H9 (cell line): ENCODE measurements at regions not wholly inside any gene's neighbourhood (a gene's known extent, or its start where the extent isn't known, plus 50 kb on each side); places are given as distances from the start of the nearest gene placed in this dataset.

Source experiments
- DNase-seq: peaks from one replicate; pipeline ENCODE4 v3.0.0-alpha.2; 2017
- H2AFZ ChIP-seq: one replicate; pipeline ENCODE4 v1.6.1; 2013; ENCODE audit warnings: mild to moderate bottlenecking, low read length, control low read depth, moderate library complexity
- H2AK5ac ChIP-seq: 2 replicates; pipeline ENCODE4 v1.6.1; 2013; ENCODE audit warnings: low read length, control low read depth, mixed read lengths; ENCODE audit not compliant: insufficient read length
- H2BK120ac ChIP-seq: one replicate; pipeline ENCODE4 v1.6.1; 2013; ENCODE audit warnings: low read depth, mild to moderate bottlenecking, low read length, control low read depth, inconsistent platforms; ENCODE audit not compliant: poor library complexity, severe bottlenecking
- H2BK12ac ChIP-seq: 2 replicates; pipeline ENCODE4 v1.6.1; 2013; ENCODE audit warnings: low read length, control low read depth, mixed read lengths, low read depth; ENCODE audit not compliant: insufficient read length
- H2BK15ac ChIP-seq: 2 replicates; pipeline ENCODE4 v1.6.1; 2013; ENCODE audit warnings: low read depth, low read length, control low read depth
- H2BK20ac ChIP-seq: one replicate; pipeline ENCODE4 v1.6.1; 2013; ENCODE audit warnings: low read depth, mild to moderate bottlenecking, low read length, control low read depth, inconsistent platforms; ENCODE audit not compliant: poor library complexity, severe bottlenecking
- H2BK5ac ChIP-seq: 2 replicates; pipeline ENCODE4 v1.6.1; 2013; ENCODE audit warnings: low read length, control low read depth, mixed read lengths; ENCODE audit not compliant: insufficient read length
- H3K14ac ChIP-seq: 2 replicates; pipeline ENCODE4 v1.6.1; 2013; ENCODE audit warnings: low read length, control low read depth; ENCODE audit not compliant: insufficient read depth
- H3K18ac ChIP-seq: 2 replicates; pipeline ENCODE4 v1.6.1; 2013; ENCODE audit warnings: low read depth, mild to moderate bottlenecking, mixed read lengths, low read length, control low read depth; ENCODE audit not compliant: insufficient read length
- H3K23ac ChIP-seq: 2 replicates; pipeline ENCODE4 v1.6.1; 2013; ENCODE audit warnings: low read length, control low read depth, mixed read lengths, low read depth; ENCODE audit not compliant: insufficient read length
- H3K23me2 ChIP-seq: 2 replicates; pipeline ENCODE4 v1.6.1; 2013; ENCODE audit warnings: low read depth, mild to moderate bottlenecking, mixed read lengths, low read length, control low read depth; ENCODE audit not compliant: insufficient read length, poor library complexity, severe bottlenecking
- H3K27ac ChIP-seq: 2 replicates; pipeline ENCODE4 v1.5.1; 2013; ENCODE audit warnings: low read length, control low read depth, mixed read lengths, low read depth; ENCODE audit not compliant: insufficient read length
- H3K27me3 ChIP-seq: 2 replicates; pipeline ENCODE4 v1.6.1; 2013; ENCODE audit warnings: low read length, control low read depth, inconsistent platforms; ENCODE audit not compliant: insufficient read depth
- H3K4ac ChIP-seq: 2 replicates; pipeline ENCODE4 v1.6.1; 2013; ENCODE audit warnings: low read depth, mild to moderate bottlenecking, control low read depth, inconsistent platforms, low read length, moderate library complexity
- H3K4me1 ChIP-seq: 2 replicates; pipeline ENCODE4 v1.6.1; 2013; ENCODE audit warnings: low read length, control low read depth, inconsistent platforms; ENCODE audit not compliant: insufficient read depth
- H3K4me2 ChIP-seq: 2 replicates; pipeline ENCODE4 v1.6.1; 2013; ENCODE audit warnings: low read length, control low read depth, mixed read lengths; ENCODE audit not compliant: insufficient read length, insufficient read depth
- H3K56ac ChIP-seq: 2 replicates; pipeline ENCODE4 v1.6.1; 2013; ENCODE audit warnings: low read depth, mild to moderate bottlenecking, mixed read lengths, low read length, control low read depth; ENCODE audit not compliant: insufficient read length
- H3K79me1 ChIP-seq: 2 replicates; pipeline ENCODE4 v1.6.1; 2013; ENCODE audit warnings: low read depth, mild to moderate bottlenecking, moderate library complexity, low read length, control low read depth, inconsistent platforms; ENCODE audit not compliant: insufficient read depth, poor library complexity, severe bottlenecking
- H3K79me2 ChIP-seq: 2 replicates; pipeline ENCODE4 v1.6.1; 2013; ENCODE audit warnings: low read length, control low read depth, inconsistent platforms; ENCODE audit not compliant: insufficient read depth
- H3K9ac ChIP-seq: 2 replicates; pipeline ENCODE4 v1.6.1; 2013; ENCODE audit warnings: low read length, control low read depth, mixed read lengths; ENCODE audit not compliant: insufficient read length; ENCODE audit errors: extremely low read depth
- H3K9me3 ChIP-seq: one replicate; pipeline ENCODE4 v1.6.1; 2013; ENCODE audit warnings: low read depth, low read length, inconsistent platforms; ENCODE audit not compliant: control insufficient read depth
- H3T11ph ChIP-seq: one replicate; pipeline ENCODE4 v1.6.1; 2013; ENCODE audit warnings: mild to moderate bottlenecking, low read length, control low read depth, inconsistent platforms
- H4K20me1 ChIP-seq: one replicate; pipeline ENCODE4 v1.6.1; 2013; ENCODE audit not compliant: control insufficient read depth, insufficient read length, insufficient read depth
- H4K5ac ChIP-seq: 2 replicates; pipeline ENCODE4 v1.6.1; 2013; ENCODE audit warnings: low read depth, mild to moderate bottlenecking, mixed read lengths, low read length, control low read depth; ENCODE audit not compliant: insufficient read length
- H4K8ac ChIP-seq: replicated peaks from 2 replicates; pipeline ENCODE4 v1.6.1; 2013; ENCODE audit warnings: low read length, control low read depth, mixed read lengths, low read depth; ENCODE audit not compliant: insufficient read length
- H4K91ac ChIP-seq: 2 replicates; pipeline ENCODE4 v1.6.1; 2013; ENCODE audit warnings: low read depth, mild to moderate bottlenecking, moderate library complexity, mixed read lengths, low read length, control low read depth; ENCODE audit not compliant: insufficient read length
- H3K27ac Mint-ChIP-seq, 3 experiments: 2 replicates in 2 of 3; 3 replicates in 1 of 3; pipeline ENCODE4 v1.8.0; 2020 to 2021; ENCODE audit warnings: mixed read lengths in 3 of 3, mild to moderate bottlenecking in 1 of 3, moderate library complexity in 1 of 3
- H3K27me3 Mint-ChIP-seq: 2 replicates; pipeline ENCODE4 v1.8.0; 2021; ENCODE audit warnings: low read depth, mild to moderate bottlenecking, moderate library complexity, mixed read lengths
- H3K36me3 Mint-ChIP-seq, 3 experiments: 2 replicates in 2 of 3; 3 replicates in 1 of 3; pipeline ENCODE4 v1.8.0; 2020 to 2021; ENCODE audit warnings: low read depth in 3 of 3, mixed read lengths in 3 of 3; ENCODE audit not compliant: insufficient read depth in 1 of 3
- H3K4me1 Mint-ChIP-seq, 2 experiments: 2 replicates each; pipeline ENCODE4 v1.8.0; 2020; ENCODE audit warnings: mixed read lengths in 2 of 2
- H3K4me3 Mint-ChIP-seq, 2 experiments: 2 replicates in 1 of 2; 3 replicates in 1 of 2; pipeline ENCODE4 v1.8.0; 2020 to 2021; ENCODE audit warnings: mild to moderate bottlenecking in 2 of 2, mixed read lengths in 2 of 2, moderate library complexity in 1 of 2
- H3K9me3 Mint-ChIP-seq, 2 experiments: 2 replicates in 1 of 2; 3 replicates in 1 of 2; pipeline ENCODE4 v1.8.0; 2020; ENCODE audit warnings: mild to moderate bottlenecking in 2 of 2, mixed read lengths in 2 of 2, moderate library complexity in 1 of 2
- WGBS: extraction: QIAGEN DNeasy Blood & Tissue Kit; methylation state at CpG from one replicate; pipeline ENCODE4 v1.1.7; 2013; ENCODE audit warnings: missing lambda C conversion rate, low lambda C conversion rate, mixed read lengths; ENCODE audit not compliant: insufficient read length; ENCODE audit errors: extremely low coverage; 5-methylcytosine and 5-hydroxymethylcytosine counted together
- TF ChIP-seq, protein P1 (sequence below): fragments of 200-600 bp; sonication (generic); conservative IDR thresholded peaks from 3 replicates; pipeline ENCODE4 v1.8.0; 2021; ENCODE audit warnings: antibody characterized with exemption, mild to moderate bottlenecking

DNA sequence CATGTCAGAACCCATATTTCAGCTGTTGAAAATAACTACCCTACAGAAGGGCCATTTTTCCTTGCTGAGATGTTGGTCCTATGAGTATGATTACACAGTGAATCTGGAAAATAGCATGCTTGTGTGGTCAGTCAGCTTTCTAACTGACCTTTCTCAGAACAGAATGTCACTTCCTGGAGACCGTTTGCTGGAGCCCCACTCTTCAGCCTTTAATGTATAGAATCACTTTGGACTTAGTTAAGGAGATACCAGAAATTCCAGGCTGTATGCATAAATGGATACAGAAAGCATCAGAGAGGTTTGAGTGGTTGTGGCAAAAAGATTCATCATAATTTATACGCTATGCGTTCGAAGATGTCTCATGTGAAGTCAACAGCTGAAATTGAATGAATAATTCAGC is 488.1 kb downstream of the EBF1 start:
- H2AK5ac ChIP-seq, result no peak overlapping the region
- DNase-seq, result no peak
- no peak overlapping the region for H2BK20ac ChIP-seq
- H3K79me2 ChIP-seq, result no peaks in the 10 kb centered on the region
- no peak overlapping the region for H4K91ac ChIP-seq
- no peak overlapping the region for H3K9ac ChIP-seq
- no peak overlapping the region for H3K56ac ChIP-seq
- H2BK12ac ChIP-seq, result no peak overlapping the region
- no peaks in the 10 kb centered on the region for H4K20me1 ChIP-seq
- H3K27me3 ChIP-seq, result no peaks in the 10 kb centered on the region
- TF ChIP-seq, protein P1, sequence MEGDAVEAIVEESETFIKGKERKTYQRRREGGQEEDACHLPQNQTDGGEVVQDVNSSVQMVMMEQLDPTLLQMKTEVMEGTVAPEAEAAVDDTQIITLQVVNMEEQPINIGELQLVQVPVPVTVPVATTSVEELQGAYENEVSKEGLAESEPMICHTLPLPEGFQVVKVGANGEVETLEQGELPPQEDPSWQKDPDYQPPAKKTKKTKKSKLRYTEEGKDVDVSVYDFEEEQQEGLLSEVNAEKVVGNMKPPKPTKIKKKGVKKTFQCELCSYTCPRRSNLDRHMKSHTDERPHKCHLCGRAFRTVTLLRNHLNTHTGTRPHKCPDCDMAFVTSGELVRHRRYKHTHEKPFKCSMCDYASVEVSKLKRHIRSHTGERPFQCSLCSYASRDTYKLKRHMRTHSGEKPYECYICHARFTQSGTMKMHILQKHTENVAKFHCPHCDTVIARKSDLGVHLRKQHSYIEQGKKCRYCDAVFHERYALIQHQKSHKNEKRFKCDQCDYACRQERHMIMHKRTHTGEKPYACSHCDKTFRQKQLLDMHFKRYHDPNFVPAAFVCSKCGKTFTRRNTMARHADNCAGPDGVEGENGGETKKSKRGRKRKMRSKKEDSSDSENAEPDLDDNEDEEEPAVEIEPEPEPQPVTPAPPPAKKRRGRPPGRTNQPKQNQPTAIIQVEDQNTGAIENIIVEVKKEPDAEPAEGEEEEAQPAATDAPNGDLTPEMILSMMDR, result no peak
- H3K4me1 ChIP-seq, result no peaks in the 10 kb centered on the region
- H2BK15ac ChIP-seq, result no peak overlapping the region
- H3K9me3 ChIP-seq, result no peaks in the 10 kb centered on the region
- no peak overlapping the region for H3K23ac ChIP-seq
- no peak overlapping the region for H3K4ac ChIP-seq
- H2BK120ac ChIP-seq, result no peak overlapping the region
- no peak overlapping the region for H3T11ph ChIP-seq
- no peak overlapping the region for H3K4me2 ChIP-seq
- Mint-ChIP-seq H3K4me1 (peaks cover 19 to 22% of the 10 kb centered on the region in 2 experiments), H3K9me3 (no peaks in the 10 kb centered on the region), H3K4me3 (no peak overlapping the region), H3K36me3 (no peaks in the 10 kb centered on the region), H3K27me3 (no peaks in the 10 kb centered on the region), H3K27ac (no peak overlapping the region)
- no peak overlapping the region for H3K27ac ChIP-seq
- H2AFZ ChIP-seq, result no peak overlapping the region
- no peaks in the 10 kb centered on the region for H3K79me1 ChIP-seq
- H2BK5ac ChIP-seq, result no peak overlapping the region
- no peak overlapping the region for H4K8ac ChIP-seq
- no peak overlapping the region for H3K18ac ChIP-seq
- no CpG with 5 or more reads among the region's 4 CpGs for WGBS
- no peak overlapping the region for H3K14ac ChIP-seq
- H3K23me2 ChIP-seq, result no peaks in the 10 kb centered on the region
- no peak overlapping the region for H4K5ac ChIP-seq
